MCF 10A (cell line): ENCODE measurements at regions not wholly inside any gene's neighbourhood (a gene's known extent, or its start where the extent isn't known, plus 50 kb on each side); places are given as distances from the start of the nearest gene placed in this dataset.
A peak's percentile ranks its signal among the peaks of the same experiment; 100 is the strongest.

Source experiments
- BruUV-seq: library from RNA; stranded (reverse); fragments of 400-500 nt; replicated peaks from 2 replicates; lab custom pipeline; 2021; lab: Mats Ljungman, UMichigan
- CTCF ChIA-PET: fragments of 300-600 bp; sonication (Branson Sonifier 250); formaldehyde crosslinking; extraction: SDS; loops from one replicate; lab custom pipeline; 2021; ENCODE audit warnings: antibody characterized with exemption, inconsistent platforms; lab: Yijun Ruan, JAX
- POLR2A ChIA-PET: fragments of 300-600, 350-650 bp; sonication (Branson Sonifier 250); formaldehyde crosslinking; extraction: SDS; loops from one replicate; lab custom pipeline; 2020; ENCODE audit warnings: antibody characterized with exemption, inconsistent platforms; lab: Yijun Ruan, JAX
- DNase-seq: peaks from one replicate; pipeline ENCODE4 v3.0.0-alpha.2; 2018; ENCODE audit not compliant: unreplicated experiment
- H3K27ac Mint-ChIP-seq: one replicate; pipeline ENCODE4 v1.8.0; 2022; ENCODE audit warnings: mild to moderate bottlenecking, low read depth, mixed read lengths; ENCODE audit not compliant: unreplicated experiment
- H3K27me3 Mint-ChIP-seq: one replicate; pipeline ENCODE4 v1.8.0; 2022; ENCODE audit warnings: mixed read lengths; ENCODE audit not compliant: insufficient read depth, unreplicated experiment
- H3K36me3 Mint-ChIP-seq: one replicate; pipeline ENCODE4 v1.8.0; 2022; ENCODE audit warnings: mild to moderate bottlenecking, moderate library complexity, mixed read lengths; ENCODE audit not compliant: insufficient read depth, unreplicated experiment
- H3K4me1 Mint-ChIP-seq: one replicate; pipeline ENCODE4 v1.8.0; 2022; ENCODE audit warnings: mixed read lengths; ENCODE audit not compliant: insufficient read depth, unreplicated experiment
- H3K4me3 Mint-ChIP-seq: one replicate; pipeline ENCODE4 v1.8.0; 2022; ENCODE audit warnings: mild to moderate bottlenecking, moderate library complexity, mixed read lengths; ENCODE audit not compliant: unreplicated experiment
- H3K9me3 Mint-ChIP-seq: one replicate; pipeline ENCODE4 v1.8.0; 2022; ENCODE audit warnings: mixed read lengths; ENCODE audit not compliant: unreplicated experiment
- CTCF ChIP-seq: fragments of 200-600 bp; IDR thresholded peaks from one replicate; pipeline ENCODE4 v1.8.0; 2022; ENCODE audit warnings: antibody characterized with exemption, mild to moderate bottlenecking; ENCODE audit not compliant: unreplicated experiment
- intact Hi-C: fragments of 100-400 bp; cut with micrococcal nuclease; formaldehyde crosslinking; loops from 2 replicates; pipeline ENCODE4 v1.14.1; 2022

GRCh38 chr17:69871318-69871717 is 203.7 kb upstream of the KCNJ16 start:
- CTCF ChIA-PET, result no interaction called here
- intact Hi-C loops, result no loop called here
- Mint-ChIP-seq H3K9me3 (peaks cover 6% of the 10 kb centered on the region), H3K27ac (no peak overlapping the region), H3K36me3 (no peaks in the 10 kb centered on the region), H3K27me3 (no peaks in the 10 kb centered on the region), H3K4me3 (no peak overlapping the region), H3K4me1 (peaks cover 31% of the 10 kb centered on the region)
- TF ChIP-seq CTCF, result no peak
- DNase-seq, result no peak
- no TSS peak for BruUV-seq
- POLR2A ChIA-PET, result interaction anchor here (1.8 kb wide), 1 partner anchor 11 kb away, joined by 9 read pairs; no protein-coding TSS in a partner anchor

- no peak overlapping the region for H3K4me3 Mint-ChIP-seq
- DNase-seq, result no peak
- no TSS peak for BruUV-seq
- H3K9me3 Mint-ChIP-seq, result peaks cover 6% of the 10 kb centered on the region
- ChIA-PET CTCF (no interaction called here), POLR2A (interaction anchor here (0.6 to 1.7 kb wide), 2 partner anchors 12 to 249 kb away, joined by 3 to 6 read pairs; no protein-coding TSS in a partner anchor)
- TF ChIP-seq CTCF, result no peak
- no peaks in the 10 kb centered on the region for H3K36me3 Mint-ChIP-seq
- peaks cover 31% of the 10 kb centered on the region for H3K4me1 Mint-ChIP-seq
- H3K27ac Mint-ChIP-seq, result no peak overlapping the region
- intact Hi-C loops, result no loop called here
- no peaks in the 10 kb centered on the region for H3K27me3 Mint-ChIP-seq
These were observed 202.3 kb upstream of the KCNJ16 start for GRCh38 chr17:69872675-69873262.

- Mint-ChIP-seq H3K4me1 (peaks cover 31% of the 10 kb centered on the region), H3K27me3 (no peaks in the 10 kb centered on the region), H3K36me3 (no peaks in the 10 kb centered on the region), H3K4me3 (no peak overlapping the region), H3K27ac (no peak overlapping the region), H3K9me3 (peaks cover under 1% of the 10 kb centered on the region)
- POLR2A ChIA-PET, result interaction anchor here (0.7 to 2.1 kb wide), 8 partner anchors 10 to 263 kb away, joined by 4 to 8 read pairs (median 5); no protein-coding TSS in a partner anchor
- no TSS peak for BruUV-seq
- CTCF ChIA-PET, result interaction anchor here (0.6 to 1.8 kb wide), 7 partner anchors 15 to 471 kb away, joined by 3 to 10 read pairs (median 4); no protein-coding TSS in a partner anchor
- intact Hi-C loops, result no loop called here
- peak; percentile 71 for DNase-seq
- no peak for TF ChIP-seq CTCF
These were observed 200.8 kb upstream of the KCNJ16 start for GRCh38 chr17:69874175-69874670.

- ChIA-PET POLR2A (interaction anchor here (0.7 kb wide), 1 partner anchor 269 kb away, joined by 3 read pairs; no protein-coding TSS in a partner anchor), CTCF (no interaction called here)
- no peak overlapping the region for H3K27ac Mint-ChIP-seq
- intact Hi-C loops, result no loop called here
- no peak overlapping the region for H3K4me3 Mint-ChIP-seq
- H3K9me3 Mint-ChIP-seq, result no peaks in the 10 kb centered on the region
- no peaks in the 10 kb centered on the region for H3K27me3 Mint-ChIP-seq
- H3K4me1 Mint-ChIP-seq, result peaks cover 16% of the 10 kb centered on the region
- no TSS peak for BruUV-seq
- DNase-seq, result no peak
- no peak for TF ChIP-seq CTCF
- no peaks in the 10 kb centered on the region for H3K36me3 Mint-ChIP-seq
These were observed 198.3 kb upstream of the KCNJ16 start for GRCh38 chr17:69876757-69877156.
